VCaP (cell line): ENCODE measurements at regions not wholly inside any gene's neighbourhood (a gene's known extent, or its start where the extent isn't known, plus 50 kb on each side); places are given as distances from the start of the nearest gene placed in this dataset.

ENCODE experiments used
- H3K27ac ChIP-seq: fragments of 450-650 bp; 2 replicates; pipeline ENCODE4 v1.5.1; 2017
- TF ChIP-seq, protein P1 (sequence below): fragments of 450-650 bp; conservative IDR thresholded peaks from 2 replicates; pipeline ENCODE4 v1.5.1; 2017; ENCODE audit warnings: mild to moderate bottlenecking, moderate library complexity

DNA sequence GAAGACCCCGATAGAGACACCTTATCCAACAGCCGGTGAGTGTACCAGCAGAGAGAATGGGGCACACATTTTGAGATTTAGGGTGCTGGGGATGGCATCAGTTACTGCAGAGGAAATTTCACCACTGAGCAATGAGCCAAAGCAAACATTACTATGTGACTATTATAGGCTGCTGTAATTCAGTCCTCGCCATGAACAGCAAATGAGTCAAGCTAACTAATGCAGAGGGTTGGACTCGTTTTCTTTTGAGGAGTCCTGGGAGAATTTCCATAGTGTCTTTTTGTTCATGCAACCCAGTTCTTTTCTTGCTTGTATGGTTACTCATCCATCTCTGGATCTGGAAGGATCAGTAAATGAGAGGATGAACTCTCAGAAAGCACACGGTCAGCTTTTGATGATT lies 323.8 kb downstream of the PSAT1 start:
- no peak overlapping the region for H3K27ac ChIP-seq

DNA sequence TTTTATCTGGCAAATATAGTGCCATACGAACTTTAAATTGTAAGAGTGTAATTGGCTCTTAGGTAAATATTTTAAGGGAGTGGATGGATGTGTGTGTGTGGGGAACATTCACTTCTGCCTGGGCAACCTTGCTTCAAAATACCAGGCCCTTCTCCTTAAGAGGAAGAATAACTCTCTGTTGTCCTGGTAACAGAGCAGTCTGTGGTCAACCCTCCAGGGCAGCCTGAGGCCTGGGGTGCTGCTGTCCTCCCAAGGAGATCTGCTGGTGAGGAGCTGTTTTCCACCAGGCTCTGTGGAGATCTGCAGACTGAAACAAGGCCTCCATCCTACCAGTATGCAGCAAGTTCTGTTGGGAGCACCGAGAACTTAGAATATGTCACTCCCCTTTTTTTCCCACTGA lies 325.2 kb downstream of the PSAT1 start:
- no peak overlapping the region for H3K27ac ChIP-seq
- TF ChIP-seq, protein P1, sequence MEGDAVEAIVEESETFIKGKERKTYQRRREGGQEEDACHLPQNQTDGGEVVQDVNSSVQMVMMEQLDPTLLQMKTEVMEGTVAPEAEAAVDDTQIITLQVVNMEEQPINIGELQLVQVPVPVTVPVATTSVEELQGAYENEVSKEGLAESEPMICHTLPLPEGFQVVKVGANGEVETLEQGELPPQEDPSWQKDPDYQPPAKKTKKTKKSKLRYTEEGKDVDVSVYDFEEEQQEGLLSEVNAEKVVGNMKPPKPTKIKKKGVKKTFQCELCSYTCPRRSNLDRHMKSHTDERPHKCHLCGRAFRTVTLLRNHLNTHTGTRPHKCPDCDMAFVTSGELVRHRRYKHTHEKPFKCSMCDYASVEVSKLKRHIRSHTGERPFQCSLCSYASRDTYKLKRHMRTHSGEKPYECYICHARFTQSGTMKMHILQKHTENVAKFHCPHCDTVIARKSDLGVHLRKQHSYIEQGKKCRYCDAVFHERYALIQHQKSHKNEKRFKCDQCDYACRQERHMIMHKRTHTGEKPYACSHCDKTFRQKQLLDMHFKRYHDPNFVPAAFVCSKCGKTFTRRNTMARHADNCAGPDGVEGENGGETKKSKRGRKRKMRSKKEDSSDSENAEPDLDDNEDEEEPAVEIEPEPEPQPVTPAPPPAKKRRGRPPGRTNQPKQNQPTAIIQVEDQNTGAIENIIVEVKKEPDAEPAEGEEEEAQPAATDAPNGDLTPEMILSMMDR: no peak

More for the DNA sequence above, 323.8 kb downstream of the PSAT1 start:
- TF ChIP-seq, protein P1: no peak

DNA sequence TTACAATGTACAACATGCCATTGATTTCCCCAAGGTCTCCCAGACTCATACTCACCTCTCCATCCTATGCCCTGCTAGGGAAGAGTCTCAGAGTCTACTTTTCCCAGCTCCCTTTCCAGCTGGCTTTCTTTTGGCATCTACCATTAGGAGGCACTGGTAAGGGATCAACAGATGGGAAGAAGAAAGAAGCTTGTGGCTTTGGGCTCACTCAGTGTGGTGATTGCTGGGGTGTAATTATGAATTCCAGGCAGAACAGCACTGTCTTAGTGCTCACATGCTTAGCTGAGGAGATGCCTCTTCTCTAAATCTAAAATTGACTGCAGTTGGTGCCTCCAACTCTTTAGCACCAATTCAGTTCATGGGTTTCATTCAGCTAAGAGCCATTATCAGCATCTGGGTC lies 330.0 kb downstream of the PSAT1 start:
- no peak overlapping the region for H3K27ac ChIP-seq
- TF ChIP-seq, protein P1: no peak

DNA sequence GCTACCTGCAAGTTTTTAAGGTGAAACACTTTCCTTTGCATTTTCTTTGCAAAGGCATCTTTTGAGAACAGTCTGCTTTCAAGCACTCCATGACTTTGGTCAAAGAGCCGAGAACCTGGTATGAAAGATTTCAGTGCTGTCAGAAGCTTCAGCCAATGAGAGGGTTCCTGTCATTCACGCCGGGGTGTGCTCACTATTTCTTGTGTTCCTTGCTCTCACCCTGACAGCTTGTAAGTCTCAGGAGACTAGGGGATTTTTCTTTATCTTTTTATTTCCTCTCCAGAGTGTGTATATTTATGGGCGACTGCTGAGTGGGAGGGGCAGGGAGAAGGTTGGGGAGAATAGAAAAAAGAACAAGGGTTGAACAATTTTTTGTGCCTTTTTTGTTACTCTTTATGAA lies 334.0 kb downstream of the PSAT1 start:
- H3K27ac ChIP-seq: no peak overlapping the region
- TF ChIP-seq, protein P1: no peak

DNA sequence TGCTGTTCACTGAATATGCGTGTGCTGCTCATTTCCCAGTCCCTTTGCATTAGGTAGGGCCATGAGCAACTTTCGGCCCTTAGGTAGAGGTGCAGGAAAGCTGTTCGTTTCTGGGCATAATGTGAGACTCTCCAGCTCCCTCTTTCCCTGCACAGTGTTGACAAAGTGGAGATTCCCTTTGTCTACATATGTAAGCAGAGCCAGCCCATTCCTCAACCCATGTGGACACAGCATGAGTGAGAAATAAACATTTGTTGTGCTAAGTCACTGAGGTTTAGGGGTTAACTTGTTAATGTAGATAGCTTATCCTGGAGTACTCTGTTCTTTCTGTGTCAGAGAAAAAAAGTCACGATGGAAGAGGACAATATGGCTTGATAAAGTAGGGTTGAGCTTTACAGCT lies 343.8 kb downstream of the PSAT1 start:
- TF ChIP-seq, protein P1: no peak
- no peak overlapping the region for H3K27ac ChIP-seq

DNA sequence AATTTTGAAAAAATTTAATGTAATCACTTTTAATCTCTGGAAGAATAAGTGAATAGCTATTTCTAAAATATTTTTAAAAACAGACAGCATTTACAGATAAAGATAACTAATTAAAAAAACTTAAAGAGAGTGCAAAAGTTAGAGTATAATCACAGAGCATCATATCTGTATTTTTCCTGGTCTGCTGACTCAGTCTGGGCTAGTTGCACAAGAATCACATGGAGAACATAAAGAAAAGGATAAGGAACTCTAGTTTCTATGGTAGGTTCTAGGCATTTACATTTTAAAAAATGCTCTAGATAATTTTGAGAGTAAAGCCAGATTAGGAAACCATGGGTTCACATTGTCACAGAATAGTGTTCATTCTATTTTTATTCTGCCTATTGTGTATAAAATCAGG lies 347.4 kb downstream of the PSAT1 start:
- TF ChIP-seq, protein P1: no peak
- H3K27ac ChIP-seq: no peak overlapping the region

DNA sequence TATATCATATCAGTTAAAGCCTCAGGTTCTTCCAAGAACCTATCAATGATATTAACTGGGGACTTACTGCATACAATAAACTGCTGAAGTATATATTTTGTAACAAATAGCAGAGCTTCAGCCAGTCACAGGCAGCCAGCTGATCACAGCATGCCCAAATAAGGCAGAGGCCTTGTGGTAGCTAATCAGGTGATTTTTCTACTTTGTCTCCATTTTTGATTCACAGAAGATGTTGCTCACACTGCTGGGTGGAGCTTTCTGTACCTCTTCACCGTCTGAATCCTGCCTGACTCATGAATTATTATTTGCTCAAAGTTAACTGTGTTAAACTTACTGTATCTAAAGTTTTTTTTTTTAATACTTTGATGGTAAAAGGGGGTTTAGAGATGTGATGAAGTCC lies 357.4 kb downstream of the PSAT1 start:
- H3K27ac ChIP-seq: no peak overlapping the region
- TF ChIP-seq, protein P1: no peak

DNA sequence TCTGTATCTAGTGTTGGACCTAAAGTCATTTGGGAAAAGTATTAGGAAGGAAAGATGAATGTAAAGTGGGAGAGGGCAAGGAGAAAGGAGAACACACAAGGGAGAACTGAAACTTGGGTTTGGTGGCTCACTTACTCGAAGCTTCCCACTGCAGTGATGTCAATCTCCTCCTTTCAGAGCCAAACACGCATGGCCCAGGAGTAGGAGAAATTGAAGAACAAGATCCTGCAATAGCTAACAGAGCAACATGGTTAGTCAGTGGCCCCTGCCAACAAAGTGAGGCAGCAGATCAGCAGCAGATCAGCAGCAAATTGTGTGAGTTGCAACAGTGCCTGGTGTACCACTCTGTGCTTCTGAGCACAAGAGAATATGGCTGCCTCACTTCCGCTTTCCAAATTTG lies 366.4 kb downstream of the PSAT1 start:
- TF ChIP-seq, protein P1: no peak
- no peak overlapping the region for H3K27ac ChIP-seq
